ENCODE measurements at regions not wholly inside any gene's neighbourhood (a gene's known extent, or its start where the extent isn't known, plus 50 kb on each side); places are given as distances from the start of the nearest gene placed in this dataset.

GRCh38 chr9:28215536-28216299 lies 642.4 kb upstream of the C9orf72 start:
- DNase-seq = no peak

GRCh38 chr9:28232686-28233085 lies 659.4 kb upstream of the C9orf72 start:
- no peak for DNase-seq

DNA sequence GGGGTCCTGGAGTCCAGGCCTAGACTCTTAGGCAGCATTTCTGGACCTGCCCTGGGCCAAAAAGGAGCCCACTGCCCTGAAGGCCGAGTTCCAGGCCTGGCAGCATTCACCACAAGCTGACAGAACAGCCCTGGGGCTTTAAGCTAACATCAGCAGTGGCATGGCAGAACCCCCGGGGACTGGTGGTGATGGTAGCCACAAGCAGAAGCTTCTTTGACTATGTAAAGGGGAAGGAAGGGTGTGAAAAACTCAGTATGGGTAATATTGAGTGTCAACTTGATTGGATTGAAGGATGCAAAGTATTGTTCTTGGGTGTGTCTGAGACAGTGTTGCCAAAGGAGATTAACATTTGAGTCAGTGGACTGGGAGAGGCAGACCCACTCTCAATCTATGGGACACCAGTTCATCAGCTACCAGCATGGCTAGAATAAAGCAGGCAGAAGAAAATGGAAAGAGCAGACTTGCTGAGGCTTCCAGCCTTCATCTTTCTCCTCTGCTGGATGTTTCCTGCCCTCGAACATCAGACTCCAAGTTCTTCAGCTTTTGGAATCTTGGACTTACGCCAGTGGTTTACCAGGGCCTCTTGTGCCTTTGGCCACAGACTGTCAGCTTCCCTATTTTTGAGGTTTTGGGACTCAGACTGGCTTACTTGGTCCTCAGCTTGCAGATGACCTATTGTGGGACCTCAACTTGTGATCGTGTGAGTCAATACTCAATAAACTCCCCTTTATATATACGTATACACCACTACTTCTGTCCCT lies 661.0 kb upstream of the C9orf72 start:
- no peak for DNase-seq

DNA sequence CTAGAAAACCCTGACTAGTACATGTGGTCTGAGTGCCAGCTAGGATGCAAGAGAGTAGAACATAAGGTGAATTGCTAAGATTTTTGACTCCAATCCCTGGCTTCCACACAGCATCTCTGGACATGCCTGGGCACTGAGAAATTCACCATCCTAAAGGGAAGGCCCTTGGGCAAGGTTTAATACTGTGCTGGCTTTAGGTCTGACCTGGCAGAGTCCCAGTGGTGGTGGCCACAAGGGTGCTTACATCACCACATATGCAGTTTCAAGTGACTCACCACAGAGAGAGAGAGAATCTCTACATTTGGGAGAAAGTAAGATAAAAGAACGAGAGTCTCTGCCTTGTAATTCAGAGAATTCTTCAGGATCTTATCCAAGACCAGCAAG lies 661.6 kb upstream of the C9orf72 start:
- no peak for DNase-seq

DNA sequence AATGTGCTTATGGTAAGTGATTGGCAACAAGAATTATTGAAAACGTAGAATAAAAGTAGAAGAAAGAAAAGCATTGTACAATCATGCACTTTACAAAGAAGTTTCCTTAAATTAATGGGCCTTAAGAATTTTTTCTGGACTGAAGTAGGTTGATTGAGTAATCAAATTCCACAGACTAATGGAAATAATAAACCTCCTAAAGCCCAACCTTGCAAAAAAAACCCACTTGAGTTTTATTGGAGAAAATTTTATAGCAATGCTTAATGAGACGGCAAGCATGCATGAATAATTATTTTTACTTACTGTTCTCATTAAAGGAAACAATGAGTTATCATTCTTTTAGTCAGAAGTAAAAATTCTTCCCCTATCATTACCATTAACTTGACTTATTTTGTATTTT lies 676.1 kb upstream of the C9orf72 start:
- no peak for DNase-seq

DNA sequence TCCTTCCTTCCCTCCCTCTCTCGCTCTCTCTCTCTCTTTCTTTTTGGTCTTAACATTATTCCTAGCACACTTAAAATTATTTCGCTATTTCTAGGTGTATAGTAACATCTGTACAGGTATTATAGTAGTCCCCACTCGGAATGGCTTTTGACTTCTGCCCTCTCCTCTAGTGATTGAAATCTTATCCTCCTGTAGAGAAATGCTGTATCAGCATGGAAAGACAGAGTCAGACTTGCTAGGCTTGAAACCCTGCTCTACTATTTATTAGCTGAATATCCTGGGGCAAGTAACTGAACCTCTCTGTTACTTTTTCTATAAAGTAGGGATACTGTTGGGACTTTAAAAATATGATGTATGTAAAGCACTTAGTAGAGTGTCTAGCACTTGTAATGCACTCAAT lies 681.9 kb upstream of the C9orf72 start:
- no peak for DNase-seq

DNA sequence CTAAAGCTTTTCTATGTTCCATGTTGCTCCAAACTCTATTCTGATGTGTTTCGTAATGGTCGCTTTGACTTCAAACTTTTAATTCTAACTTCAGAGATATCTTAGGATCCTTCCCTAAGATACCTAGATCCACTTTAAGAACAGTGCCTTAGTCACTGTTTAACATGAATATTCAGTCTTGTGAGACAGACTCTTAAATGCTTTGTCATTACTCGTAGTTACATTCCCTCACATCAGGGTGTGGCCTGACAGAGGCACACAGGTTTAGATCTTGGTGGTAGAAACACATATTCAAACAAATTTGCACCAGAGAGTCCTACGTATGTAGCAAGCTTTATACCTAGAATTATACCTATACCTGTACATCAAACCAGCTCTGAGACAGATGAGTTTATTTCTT lies 687.0 kb upstream of the C9orf72 start:
- DNase-seq = no peak

GRCh38 chr9:28264368-28264767 lies 691.1 kb upstream of the C9orf72 start:
- DNase-seq = no peak

DNA sequence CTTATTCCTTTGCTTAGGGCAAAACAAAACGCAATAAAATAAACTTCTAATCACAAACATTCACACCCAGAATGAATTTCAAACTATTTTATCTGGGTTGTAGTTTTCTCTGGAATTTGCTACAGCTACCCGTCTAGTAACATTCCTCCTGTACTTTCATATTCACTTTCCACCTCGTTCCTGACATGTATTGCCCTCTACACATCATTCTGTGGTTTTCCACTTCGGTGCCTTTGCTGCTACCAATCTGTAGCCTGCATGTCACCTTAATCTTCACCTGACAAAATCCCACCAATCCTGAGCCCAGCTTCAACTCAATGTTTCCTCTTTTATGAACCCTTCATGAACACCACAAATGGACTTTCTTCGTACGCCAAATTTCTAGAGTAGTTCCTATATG lies 694.1 kb upstream of the C9orf72 start:
- no peak for DNase-seq

- DNase-seq = no peak
Measured at GRCh38 chr9:28270156-28270555, 696.9 kb upstream of the C9orf72 start.

- DNase-seq = no peak
Measured at GRCh38 chr9:28272127-28272526, 698.8 kb upstream of the C9orf72 start.

GRCh38 chr9:28287455-28287854 lies 714.2 kb upstream of the C9orf72 start:
- no peak for DNase-seq

DNA sequence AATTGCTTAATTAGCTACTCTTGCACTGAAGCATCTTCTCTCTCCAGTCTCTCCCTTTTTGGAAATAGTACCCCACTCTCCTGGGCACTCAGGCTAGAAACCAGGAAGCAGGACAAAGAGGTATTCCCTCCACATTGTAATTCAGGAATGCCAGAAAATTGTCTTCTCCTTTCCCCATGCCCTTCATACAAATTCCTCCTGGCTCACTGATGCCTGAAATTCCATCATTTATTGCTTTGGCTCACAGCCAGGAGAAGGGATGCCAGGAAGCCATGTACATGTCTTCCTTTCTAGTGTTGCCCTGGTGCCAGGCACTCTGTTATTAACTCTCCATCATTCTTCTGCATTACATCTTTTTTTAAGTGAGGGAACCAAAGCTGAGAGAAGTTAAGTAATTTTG lies 716.5 kb upstream of the C9orf72 start:
- DNase-seq = no peak

GRCh38 chr9:28293369-28294090 lies 720.2 kb upstream of the C9orf72 start:
- DNase-seq = no peak

GRCh38 chr9:28301281-28301680 lies 728.0 kb upstream of the C9orf72 start:
- no peak for DNase-seq

DNA sequence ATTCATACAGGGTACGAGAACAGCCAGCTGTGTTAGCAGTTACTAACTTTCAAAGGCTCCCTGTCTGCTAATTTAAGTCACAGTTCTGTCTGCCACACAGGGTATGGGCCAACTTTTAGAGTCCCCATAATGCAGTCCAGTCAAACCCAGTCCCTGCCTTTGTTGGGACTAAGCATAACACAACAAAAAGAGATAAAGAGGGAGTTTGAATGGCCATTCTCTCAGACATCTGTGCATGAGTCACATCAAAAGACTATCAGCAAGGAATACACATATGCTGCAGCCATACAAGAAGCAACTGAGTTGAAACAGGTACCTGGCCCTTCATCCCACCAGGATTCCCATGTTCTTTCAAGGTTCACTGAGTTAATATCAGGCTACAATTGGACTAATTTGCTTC lies 744.5 kb upstream of the C9orf72 start:
- DNase-seq = no peak

DNA sequence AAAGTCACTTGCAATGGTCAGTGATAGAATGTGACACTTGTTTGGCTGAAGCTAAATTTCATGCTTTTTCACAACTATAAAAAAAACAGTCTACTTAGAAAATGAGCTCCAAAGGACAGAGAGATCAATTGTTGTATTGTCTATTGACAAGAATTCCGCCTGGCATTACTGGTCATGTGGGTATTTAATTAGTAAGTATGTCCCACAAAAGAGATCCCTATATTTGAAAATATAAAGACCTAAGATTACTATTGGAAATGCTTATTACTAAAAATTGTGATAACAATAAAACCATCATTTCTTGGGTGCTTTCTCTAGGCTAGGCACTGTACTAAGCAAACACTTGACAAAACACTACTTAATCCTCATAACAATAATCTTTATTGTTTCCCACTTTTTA lies 745.2 kb upstream of the C9orf72 start:
- DNase-seq = no peak

DNA sequence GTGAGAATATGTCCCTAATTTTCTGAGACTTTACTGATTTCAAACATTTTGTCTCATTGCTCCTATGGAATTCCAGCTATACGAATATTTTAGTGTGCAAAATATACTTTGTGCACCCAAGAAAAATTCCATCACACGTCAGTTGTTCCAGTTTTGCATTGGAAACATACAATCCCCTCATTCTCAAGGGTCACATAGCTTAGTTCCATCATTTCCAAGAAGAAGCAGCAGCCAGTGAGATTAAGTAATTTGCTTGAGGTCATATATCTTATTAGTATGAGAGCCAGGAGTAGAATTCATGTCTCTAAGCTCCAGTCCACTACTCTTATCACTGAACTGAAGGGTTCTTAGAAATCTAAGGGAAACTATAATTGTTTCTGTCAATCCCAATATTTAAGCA lies 746.7 kb upstream of the C9orf72 start:
- no peak for DNase-seq

DNA sequence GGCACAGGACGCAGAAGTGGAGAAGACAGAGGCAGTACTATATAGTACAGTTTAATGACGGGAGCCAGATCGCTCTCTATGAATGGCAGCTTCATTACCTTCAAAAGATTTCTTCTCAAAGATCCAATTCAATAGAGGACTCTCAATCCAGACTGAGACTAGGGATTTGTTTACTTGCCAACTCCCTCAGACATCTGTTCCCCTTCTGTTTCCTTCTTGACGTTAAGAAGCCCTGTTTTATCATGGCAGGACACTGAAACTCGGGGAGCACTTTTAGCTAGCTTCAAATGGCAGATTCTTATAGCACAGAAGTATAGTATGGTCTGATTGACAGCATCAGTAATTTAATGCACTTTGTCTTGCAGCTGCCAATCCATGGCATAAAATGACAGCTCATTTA lies 747.3 kb upstream of the C9orf72 start:
- no peak for DNase-seq

- DNase-seq = no peak
Measured at GRCh38 chr9:28329323-28329722, 756.0 kb upstream of the C9orf72 start.

GRCh38 chr9:28332648-28333047 lies 759.4 kb upstream of the C9orf72 start:
- no peak for DNase-seq

GRCh38 chr9:28341913-28342312 lies 768.6 kb upstream of the C9orf72 start:
- DNase-seq = no peak

GRCh38 chr9:28342815-28343338 lies 769.6 kb upstream of the C9orf72 start:
- no peak for DNase-seq

Measured in suppressor macrophage (primary cell).